ENCODE measurements at regions not wholly inside any gene's neighbourhood (a gene's known extent, or its start where the extent isn't known, plus 50 kb on each side); places are given as distances from the start of the nearest gene placed in this dataset.
"Not testable (repeated sequence)": the region's sequence is repeated elsewhere in the genome, so short reads cannot be mapped to it uniquely, and the experiment has no call there.

- DNase-seq, result peak; percentile 35
Observed at GRCh38 chr10:52483587-52483986, 169.5 kb downstream of the DKK1 start.

GRCh38 chr10:52484206-52485065, 170.4 kb downstream of the DKK1 start:
- no peak for DNase-seq

GRCh38 chr10:52485462-52485861, 171.4 kb downstream of the DKK1 start:
- no peak for DNase-seq

DNA sequence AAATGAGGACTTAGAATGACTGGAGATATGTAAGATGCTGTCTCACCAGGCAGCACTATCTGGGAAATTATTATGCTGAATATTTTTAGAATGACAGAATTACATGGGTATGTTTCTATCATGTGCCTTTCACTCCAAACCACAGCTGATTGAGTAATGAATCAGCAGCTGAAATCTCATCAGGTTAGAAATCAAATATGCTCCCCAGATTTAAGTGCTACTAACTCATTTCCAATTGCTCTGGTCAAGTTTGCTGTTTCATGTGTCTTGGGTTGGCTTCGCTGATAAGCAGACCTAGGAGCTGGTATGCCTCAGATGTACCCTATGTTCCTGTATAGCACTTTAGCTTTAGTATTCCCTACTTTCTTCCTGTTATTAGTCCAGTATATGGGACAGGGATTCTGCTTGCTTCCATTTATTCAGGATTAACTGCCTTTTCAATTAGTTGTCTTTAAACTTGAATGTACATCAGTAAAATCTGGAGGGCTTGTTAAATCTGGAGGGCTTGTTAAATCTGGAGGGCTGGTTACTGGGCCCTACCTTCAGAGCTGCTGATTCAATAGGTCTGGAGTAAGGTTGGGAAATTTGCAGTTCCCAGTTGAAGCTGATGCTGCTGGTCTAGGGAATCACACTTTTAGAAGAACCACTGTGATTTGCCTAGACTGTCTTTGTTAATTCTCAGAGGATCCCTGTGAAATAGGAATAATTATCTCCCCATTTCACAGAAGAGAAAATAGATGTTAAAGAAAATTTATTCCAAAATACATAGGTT, 172.9 kb downstream of the DKK1 start:
- no peak for DNase-seq

GRCh38 chr10:52488606-52489485, 174.8 kb downstream of the DKK1 start:
- DNase-seq, result peak; percentile 42

DNA sequence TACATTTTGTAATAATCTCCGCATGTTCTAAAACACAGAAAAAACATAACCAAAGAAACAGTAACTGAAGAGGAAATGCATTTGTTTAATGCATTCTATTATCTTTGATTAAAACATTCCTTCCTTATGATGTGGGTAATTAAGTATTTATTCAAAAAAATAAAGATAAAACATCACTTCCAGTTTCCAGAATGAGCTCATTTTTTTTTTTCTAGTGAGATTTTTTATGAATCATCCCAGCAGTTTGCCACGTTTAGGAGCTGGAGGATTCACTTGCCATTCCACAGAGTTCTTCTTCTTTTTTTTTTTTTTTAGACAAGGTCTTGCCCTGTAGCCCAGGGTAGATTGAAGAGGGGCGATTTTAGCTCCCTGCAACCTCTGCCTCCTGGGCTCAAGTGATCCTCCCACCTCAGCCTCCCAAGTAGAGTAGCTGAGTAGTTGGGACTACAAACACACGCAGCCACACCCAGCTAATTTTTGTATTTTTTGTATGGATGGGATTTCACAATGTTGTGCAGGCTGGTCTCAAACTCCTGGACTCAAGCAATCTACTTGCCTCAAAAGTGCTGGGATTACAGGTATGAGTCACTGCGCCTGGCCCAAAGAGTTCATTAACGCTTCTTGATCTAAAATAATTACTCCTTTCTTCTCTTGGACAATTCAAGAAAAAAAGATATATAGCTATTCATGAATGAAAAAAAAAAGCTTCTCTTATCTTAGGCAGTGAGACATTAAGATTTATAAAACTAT, 177.3 kb downstream of the DKK1 start:
- DNase-seq, result no peak

- DNase-seq, result no peak
Observed at GRCh38 chr10:52499281-52499680, 185.2 kb downstream of the DKK1 start.

- no peak for DNase-seq
Observed at GRCh38 chr10:52500476-52500875, 186.4 kb downstream of the DKK1 start.

GRCh38 chr10:52502237-52502636, 188.2 kb downstream of the DKK1 start:
- no peak for DNase-seq

- DNase-seq, result not testable (repeated sequence)
Observed at GRCh38 chr10:52505341-52505740, 191.3 kb downstream of the DKK1 start.

GRCh38 chr10:52514481-52514880, 200.4 kb downstream of the DKK1 start:
- DNase-seq, result no peak

- no peak for DNase-seq
Observed at GRCh38 chr10:52517012-52517411, 202.9 kb downstream of the DKK1 start.

DNA sequence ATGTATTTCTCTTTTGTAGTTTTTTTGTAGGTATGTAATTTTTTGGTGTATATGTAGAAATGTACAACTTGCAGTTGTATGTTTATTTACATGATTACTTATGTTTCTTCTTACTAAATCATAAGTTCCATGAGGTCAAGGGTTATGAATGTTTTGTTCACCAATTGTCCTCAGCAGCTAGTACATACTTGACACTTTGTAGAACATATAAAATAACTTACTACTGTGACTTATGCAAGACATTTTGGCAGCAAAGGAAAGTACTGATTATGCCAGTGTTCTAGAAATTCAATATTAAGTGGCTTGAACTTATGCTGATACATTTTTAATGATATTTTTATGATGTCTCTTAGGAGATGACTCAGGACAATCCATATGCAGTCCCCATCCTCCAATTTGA, 209.6 kb downstream of the DKK1 start:
- no peak for DNase-seq

DNA sequence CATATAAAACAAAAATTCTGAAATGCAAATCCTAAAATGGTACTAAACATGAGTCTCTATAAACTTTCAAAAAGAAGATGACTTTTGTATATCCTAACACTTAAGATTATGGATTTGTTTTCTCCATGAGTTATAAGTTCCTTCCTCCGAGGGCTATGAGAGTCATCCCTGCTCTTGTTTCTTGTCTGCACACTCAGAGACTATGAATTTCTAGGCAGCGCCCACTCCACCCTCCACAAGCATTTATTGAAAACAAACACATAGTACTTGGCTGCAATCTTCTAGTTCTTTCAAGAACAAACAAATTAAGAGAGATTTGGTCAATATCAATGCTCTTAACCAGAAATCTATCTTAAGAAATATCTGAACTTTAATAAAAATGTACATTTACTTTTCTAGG, 211.7 kb downstream of the DKK1 start:
- DNase-seq, result no peak

DNA sequence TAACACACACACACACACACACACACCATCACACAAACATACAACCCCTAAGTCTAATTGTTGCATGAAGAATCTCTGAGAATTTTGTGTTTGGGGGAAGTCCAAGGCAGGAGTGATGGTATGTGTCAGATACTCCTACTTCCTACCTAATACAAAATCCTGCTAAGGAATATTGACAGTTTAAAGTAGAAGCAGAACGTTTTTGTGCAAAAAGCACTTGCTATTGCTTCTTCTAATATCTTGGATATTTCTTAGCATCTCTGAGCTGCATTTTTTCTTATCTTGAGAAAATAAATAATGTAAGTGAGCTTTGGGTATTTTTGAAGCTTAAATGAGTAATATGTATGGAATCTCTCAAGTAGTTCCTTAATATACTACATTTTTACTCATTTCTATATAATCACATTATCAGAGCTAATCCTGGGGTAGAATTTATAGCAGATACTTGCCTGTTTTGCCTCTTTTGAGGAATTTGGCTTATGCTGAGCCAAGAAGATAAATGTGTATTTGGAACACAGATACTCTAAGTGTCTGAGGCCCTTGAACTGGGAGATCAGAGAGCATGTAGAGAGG, 212.3 kb downstream of the DKK1 start:
- DNase-seq, result no peak

DNA sequence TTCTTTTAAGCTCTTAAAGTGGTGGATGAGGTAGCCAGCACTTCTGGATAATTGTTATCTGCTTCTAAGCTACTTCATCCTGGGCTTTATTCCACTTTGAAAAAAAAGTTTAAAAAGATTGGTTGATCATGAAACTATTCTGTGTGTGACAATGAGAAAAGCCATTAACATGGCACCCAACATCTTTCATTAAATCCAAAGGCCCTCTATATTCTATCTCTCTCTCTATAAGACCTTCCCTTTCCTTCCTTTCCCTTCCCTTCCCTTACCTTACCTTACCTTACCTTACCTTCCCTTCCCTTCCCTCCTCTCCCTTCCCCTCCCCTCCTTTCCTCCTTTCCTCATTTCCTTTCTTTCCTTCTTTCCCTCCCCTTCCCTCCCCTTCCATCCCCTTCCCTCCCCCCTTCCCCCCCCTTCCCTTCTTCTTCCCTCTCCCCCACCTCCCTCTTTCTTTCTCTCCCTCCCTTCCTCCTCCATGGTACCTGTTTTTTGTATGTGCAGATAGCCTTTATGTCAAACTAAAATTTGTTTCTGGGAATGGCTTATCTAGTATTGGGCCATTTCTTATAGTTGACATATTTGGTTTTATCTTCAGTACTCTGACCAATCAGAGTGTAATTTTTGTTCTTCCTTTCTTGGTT, 218.7 kb downstream of the DKK1 start:
- DNase-seq, result no peak

GRCh38 chr10:52533986-52534385, 219.9 kb downstream of the DKK1 start:
- no peak for DNase-seq

- no peak for DNase-seq
Observed at GRCh38 chr10:52539463-52539862, 225.4 kb downstream of the DKK1 start.

GRCh38 chr10:52540479-52540984, 226.5 kb downstream of the DKK1 start:
- DNase-seq, result no peak

GRCh38 chr10:52541006-52541473, 227.0 kb downstream of the DKK1 start:
- no peak for DNase-seq

GRCh38 chr10:52542906-52543305, 228.8 kb downstream of the DKK1 start:
- no peak for DNase-seq
